ENCODE measurements at regions not wholly inside any gene's neighbourhood (a gene's known extent, or its start where the extent isn't known, plus 50 kb on each side); places are given as distances from the start of the nearest gene placed in this dataset.

DNA sequence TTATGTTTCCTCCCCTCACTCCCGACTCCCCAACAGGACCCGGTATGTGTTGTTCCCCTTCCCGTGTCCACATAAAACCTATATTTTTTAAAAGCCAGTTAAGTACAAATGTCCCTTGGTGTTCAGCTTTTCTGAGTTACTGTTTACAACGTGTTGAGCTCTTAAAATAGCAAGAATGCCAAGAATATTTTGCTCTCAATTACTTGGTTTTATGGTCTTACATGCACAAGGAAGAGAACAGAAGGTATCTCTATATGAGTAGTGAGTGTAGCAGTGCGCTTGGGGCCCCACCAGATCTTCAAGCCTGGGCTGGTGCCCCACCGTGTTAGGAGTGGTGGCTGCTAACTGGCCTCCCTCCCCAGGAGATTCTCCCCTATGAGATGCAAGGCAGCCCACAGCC, 75.3 kb downstream of the RIN2 start:
- Mint-ChIP-seq H3K36me3 (ENCODE audit: low read depth) (no peaks in the 10 kb centered on the region), H3K4me3 (no peak overlapping the region), H3K9me3 (no peaks in the 10 kb centered on the region), H3K27ac (no peak overlapping the region), H3K4me1 (peaks cover 13% of the 10 kb centered on the region), H3K27me3 (ENCODE audit: insufficient read depth, low read depth, poor library complexity) (peaks cover 2% of the 10 kb centered on the region)
- Histone ChIP-seq H3K4me1 (ENCODE audit: insufficient read depth) (no peaks in the 10 kb centered on the region), H3K79me2 (replicated peaks; ENCODE audit: insufficient read depth) (no peaks in the 10 kb centered on the region), H3K36me3 (ENCODE audit: insufficient read depth) (no peaks in the 10 kb centered on the region), H3K4me2 (no peak overlapping the region), H3K27me3 (ENCODE audit: insufficient read depth) (no peaks in the 10 kb centered on the region), H3K27ac (ENCODE audit: low read depth) (no peak overlapping the region), H2AFZ (no peak overlapping the region), H4K20me1 (replicated peaks; ENCODE audit: insufficient read depth) (no peaks in the 10 kb centered on the region), H3K9me2 (ENCODE audit: insufficient read depth) (no peaks in the 10 kb centered on the region), H3F3A (replicated peaks; ENCODE audit: low read depth) (no peaks in the 10 kb centered on the region), H3K4me3 (no peak overlapping the region)
- ATAC-seq = no peak
- no peak for TF ChIP-seq JUNB (IDR thresholded peaks at IDR 0.05; ENCODE audit: unreplicated experiment)
- TF ChIP-seq NANOG (IDR thresholded peaks at IDR 0.05; ENCODE audit: borderline replicate concordance) = no peak
- TF ChIP-seq, protein P1, sequence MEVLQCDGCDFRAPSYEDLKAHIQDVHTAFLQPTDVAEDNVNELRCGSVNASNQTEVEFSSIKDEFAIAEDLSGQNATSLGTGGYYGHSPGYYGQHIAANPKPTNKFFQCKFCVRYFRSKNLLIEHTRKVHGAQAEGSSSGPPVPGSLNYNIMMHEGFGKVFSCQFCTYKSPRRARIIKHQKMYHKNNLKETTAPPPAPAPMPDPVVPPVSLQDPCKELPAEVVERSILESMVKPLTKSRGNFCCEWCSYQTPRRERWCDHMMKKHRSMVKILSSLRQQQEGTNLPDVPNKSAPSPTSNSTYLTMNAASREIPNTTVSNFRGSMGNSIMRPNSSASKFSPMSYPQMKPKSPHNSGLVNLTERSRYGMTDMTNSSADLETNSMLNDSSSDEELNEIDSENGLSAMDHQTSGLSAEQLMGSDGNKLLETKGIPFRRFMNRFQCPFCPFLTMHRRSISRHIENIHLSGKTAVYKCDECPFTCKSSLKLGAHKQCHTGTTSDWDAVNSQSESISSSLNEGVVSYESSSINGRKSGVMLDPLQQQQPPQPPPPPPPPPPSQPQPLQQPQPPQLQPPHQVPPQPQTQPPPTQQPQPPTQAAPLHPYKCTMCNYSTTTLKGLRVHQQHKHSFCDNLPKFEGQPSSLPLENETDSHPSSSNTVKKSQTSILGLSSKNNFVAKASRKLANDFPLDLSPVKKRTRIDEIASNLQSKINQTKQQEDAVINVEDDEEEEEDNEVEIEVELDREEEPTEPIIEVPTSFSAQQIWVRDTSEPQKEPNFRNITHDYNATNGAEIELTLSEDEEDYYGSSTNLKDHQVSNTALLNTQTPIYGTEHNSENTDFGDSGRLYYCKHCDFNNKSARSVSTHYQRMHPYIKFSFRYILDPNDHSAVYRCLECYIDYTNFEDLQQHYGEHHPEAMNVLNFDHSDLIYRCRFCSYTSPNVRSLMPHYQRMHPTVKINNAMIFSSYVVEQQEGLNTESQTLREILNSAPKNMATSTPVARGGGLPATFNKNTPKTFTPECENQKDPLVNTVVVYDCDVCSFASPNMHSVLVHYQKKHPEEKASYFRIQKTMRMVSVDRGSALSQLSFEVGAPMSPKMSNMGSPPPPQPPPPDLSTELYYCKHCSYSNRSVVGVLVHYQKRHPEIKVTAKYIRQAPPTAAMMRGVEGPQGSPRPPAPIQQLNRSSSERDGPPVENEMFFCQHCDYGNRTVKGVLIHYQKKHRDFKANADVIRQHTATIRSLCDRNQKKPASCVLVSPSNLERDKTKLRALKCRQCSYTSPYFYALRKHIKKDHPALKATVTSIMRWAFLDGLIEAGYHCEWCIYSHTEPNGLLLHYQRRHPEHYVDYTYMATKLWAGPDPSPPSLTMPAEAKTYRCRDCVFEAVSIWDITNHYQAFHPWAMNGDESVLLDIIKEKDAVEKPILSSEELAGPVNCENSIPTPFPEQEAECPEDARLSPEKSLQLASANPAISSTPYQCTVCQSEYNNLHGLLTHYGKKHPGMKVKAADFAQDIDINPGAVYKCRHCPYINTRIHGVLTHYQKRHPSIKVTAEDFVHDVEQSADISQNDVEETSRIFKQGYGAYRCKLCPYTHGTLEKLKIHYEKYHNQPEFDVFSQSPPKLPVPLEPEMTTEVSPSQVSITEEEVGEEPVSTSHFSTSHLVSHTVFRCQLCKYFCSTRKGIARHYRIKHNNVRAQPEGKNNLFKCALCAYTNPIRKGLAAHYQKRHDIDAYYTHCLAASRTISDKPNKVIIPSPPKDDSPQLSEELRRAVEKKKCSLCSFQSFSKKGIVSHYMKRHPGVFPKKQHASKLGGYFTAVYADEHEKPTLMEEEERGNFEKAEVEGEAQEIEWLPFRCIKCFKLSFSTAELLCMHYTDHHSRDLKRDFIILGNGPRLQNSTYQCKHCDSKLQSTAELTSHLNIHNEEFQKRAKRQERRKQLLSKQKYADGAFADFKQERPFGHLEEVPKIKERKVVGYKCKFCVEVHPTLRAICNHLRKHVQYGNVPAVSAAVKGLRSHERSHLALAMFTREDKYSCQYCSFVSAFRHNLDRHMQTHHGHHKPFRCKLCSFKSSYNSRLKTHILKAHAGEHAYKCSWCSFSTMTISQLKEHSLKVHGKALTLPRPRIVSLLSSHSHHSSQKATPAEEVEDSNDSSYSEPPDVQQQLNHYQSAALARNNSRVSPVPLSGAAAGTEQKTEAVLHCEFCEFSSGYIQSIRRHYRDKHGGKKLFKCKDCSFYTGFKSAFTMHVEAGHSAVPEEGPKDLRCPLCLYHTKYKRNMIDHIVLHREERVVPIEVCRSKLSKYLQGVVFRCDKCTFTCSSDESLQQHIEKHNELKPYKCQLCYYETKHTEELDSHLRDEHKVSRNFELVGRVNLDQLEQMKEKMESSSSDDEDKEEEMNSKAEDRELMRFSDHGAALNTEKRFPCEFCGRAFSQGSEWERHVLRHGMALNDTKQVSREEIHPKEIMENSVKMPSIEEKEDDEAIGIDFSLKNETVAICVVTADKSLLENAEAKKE (CRISPR knock-in tag; IDR thresholded peaks at IDR 0.05) = no peak
- no peak for TF ChIP-seq ZNF331 (CRISPR knock-in tag; IDR thresholded peaks at IDR 0.05; ENCODE audit: low read depth)
- TF ChIP-seq, protein P2, sequence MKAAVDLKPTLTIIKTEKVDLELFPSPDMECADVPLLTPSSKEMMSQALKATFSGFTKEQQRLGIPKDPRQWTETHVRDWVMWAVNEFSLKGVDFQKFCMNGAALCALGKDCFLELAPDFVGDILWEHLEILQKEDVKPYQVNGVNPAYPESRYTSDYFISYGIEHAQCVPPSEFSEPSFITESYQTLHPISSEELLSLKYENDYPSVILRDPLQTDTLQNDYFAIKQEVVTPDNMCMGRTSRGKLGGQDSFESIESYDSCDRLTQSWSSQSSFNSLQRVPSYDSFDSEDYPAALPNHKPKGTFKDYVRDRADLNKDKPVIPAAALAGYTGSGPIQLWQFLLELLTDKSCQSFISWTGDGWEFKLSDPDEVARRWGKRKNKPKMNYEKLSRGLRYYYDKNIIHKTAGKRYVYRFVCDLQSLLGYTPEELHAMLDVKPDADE (IDR thresholded peaks at IDR 0.05) = no peak
- no peak for TF ChIP-seq POLR2AphosphoS5 (IDR thresholded peaks at IDR 0.05; ENCODE audit: low read depth)
- TF ChIP-seq, protein P3, sequence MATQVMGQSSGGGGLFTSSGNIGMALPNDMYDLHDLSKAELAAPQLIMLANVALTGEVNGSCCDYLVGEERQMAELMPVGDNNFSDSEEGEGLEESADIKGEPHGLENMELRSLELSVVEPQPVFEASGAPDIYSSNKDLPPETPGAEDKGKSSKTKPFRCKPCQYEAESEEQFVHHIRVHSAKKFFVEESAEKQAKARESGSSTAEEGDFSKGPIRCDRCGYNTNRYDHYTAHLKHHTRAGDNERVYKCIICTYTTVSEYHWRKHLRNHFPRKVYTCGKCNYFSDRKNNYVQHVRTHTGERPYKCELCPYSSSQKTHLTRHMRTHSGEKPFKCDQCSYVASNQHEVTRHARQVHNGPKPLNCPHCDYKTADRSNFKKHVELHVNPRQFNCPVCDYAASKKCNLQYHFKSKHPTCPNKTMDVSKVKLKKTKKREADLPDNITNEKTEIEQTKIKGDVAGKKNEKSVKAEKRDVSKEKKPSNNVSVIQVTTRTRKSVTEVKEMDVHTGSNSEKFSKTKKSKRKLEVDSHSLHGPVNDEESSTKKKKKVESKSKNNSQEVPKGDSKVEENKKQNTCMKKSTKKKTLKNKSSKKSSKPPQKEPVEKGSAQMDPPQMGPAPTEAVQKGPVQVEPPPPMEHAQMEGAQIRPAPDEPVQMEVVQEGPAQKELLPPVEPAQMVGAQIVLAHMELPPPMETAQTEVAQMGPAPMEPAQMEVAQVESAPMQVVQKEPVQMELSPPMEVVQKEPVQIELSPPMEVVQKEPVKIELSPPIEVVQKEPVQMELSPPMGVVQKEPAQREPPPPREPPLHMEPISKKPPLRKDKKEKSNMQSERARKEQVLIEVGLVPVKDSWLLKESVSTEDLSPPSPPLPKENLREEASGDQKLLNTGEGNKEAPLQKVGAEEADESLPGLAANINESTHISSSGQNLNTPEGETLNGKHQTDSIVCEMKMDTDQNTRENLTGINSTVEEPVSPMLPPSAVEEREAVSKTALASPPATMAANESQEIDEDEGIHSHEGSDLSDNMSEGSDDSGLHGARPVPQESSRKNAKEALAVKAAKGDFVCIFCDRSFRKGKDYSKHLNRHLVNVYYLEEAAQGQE (IDR thresholded peaks at IDR 0.05; ENCODE audit: unreplicated experiment) = no peak
- TF ChIP-seq CREB1 (CRISPR knock-in tag; IDR thresholded peaks at IDR 0.05; ENCODE audit: low read depth) = no peak
- TF ChIP-seq EZH2 (IDR thresholded peaks at IDR 0.05; ENCODE audit: low read depth, unreplicated experiment) = no peak
- no peak for TF ChIP-seq STAT1 (IDR thresholded peaks at IDR 0.05; ENCODE audit: unreplicated experiment)
- no peak for DNase-seq (ENCODE audit: low spot score)

All from GM23338 (cell line).